ENCODE measurements at regions not wholly inside any gene's neighbourhood (a gene's known extent, or its start where the extent isn't known, plus 50 kb on each side); places are given as distances from the start of the nearest gene placed in this dataset.
"Not testable (repeated sequence)": the region's sequence is repeated elsewhere in the genome, so short reads cannot be mapped to it uniquely, and the experiment has no call there.

GRCh38 chr12:24510581-24511125 is 438.2 kb downstream of the BCAT1 start:
- DNase-seq (ENCODE audit: low read depth, low spot score), result no peak

GRCh38 chr12:24507827-24508226 is 441.1 kb downstream of the BCAT1 start:
- DNase-seq (ENCODE audit: low read depth, low spot score), result no peak

GRCh38 chr12:24505366-24506015 is 443.4 kb downstream of the BCAT1 start:
- no peak for DNase-seq (ENCODE audit: low read depth, low spot score)

- DNase-seq (ENCODE audit: low read depth, low spot score), result not testable (repeated sequence)
These were observed 445.4 kb downstream of the BCAT1 start for GRCh38 chr12:24503477-24503876.

- peak; percentile 49 for DNase-seq (ENCODE audit: low read depth, low spot score)
These were observed 448.1 kb downstream of the BCAT1 start for GRCh38 chr12:24500831-24501230.

GRCh38 chr12:24500421-24500820 is 448.5 kb downstream of the BCAT1 start:
- no peak for DNase-seq (ENCODE audit: low read depth, low spot score)

- peak; percentile 60 for DNase-seq (ENCODE audit: low read depth, low spot score)
These were observed 449.5 kb downstream of the BCAT1 start for GRCh38 chr12:24499151-24500146.

- DNase-seq (ENCODE audit: low read depth, low spot score), result peak; percentile 54
These were observed 452.1 kb downstream of the BCAT1 start for GRCh38 chr12:24496755-24497154.

- peak; percentile 25 for DNase-seq (ENCODE audit: low read depth, low spot score)
These were observed 454.5 kb downstream of the BCAT1 start for GRCh38 chr12:24494401-24494800.

- no peak for DNase-seq (ENCODE audit: low read depth, low spot score)
These were observed 456.9 kb downstream of the BCAT1 start for GRCh38 chr12:24491968-24492367.

GRCh38 chr12:24489939-24490338 is 459.0 kb downstream of the BCAT1 start:
- no peak for DNase-seq (ENCODE audit: low read depth, low spot score)

- no peak for DNase-seq (ENCODE audit: low read depth, low spot score)
These were observed 459.8 kb downstream of the BCAT1 start for GRCh38 chr12:24488906-24489619.

- peak; percentile 24 for DNase-seq (ENCODE audit: low read depth, low spot score)
These were observed 460.8 kb downstream of the BCAT1 start for GRCh38 chr12:24488091-24488596.

GRCh38 chr12:24487606-24488005 is 461.3 kb downstream of the BCAT1 start:
- no peak for DNase-seq (ENCODE audit: low read depth, low spot score)

GRCh38 chr12:24483732-24484131 is 465.2 kb downstream of the BCAT1 start:
- DNase-seq (ENCODE audit: low read depth, low spot score), result no peak

- no peak for DNase-seq (ENCODE audit: low read depth, low spot score)
These were observed 465.9 kb downstream of the BCAT1 start for GRCh38 chr12:24482882-24483604.

- DNase-seq (ENCODE audit: low read depth, low spot score), result no peak
These were observed 466.9 kb downstream of the BCAT1 start for GRCh38 chr12:24482044-24482443.

GRCh38 chr12:24480766-24481449 is 468.0 kb downstream of the BCAT1 start:
- no peak for DNase-seq (ENCODE audit: low read depth, low spot score)

GRCh38 chr12:24479131-24479530 is 469.8 kb downstream of the BCAT1 start:
- DNase-seq (ENCODE audit: low read depth, low spot score), result peak; percentile 45

GRCh38 chr12:24478254-24478653 is 470.6 kb downstream of the BCAT1 start:
- DNase-seq (ENCODE audit: low read depth, low spot score), result no peak
